ENCODE measurements at regions not wholly inside any gene's neighbourhood (a gene's known extent, or its start where the extent isn't known, plus 50 kb on each side); places are given as distances from the start of the nearest gene placed in this dataset.

DNA sequence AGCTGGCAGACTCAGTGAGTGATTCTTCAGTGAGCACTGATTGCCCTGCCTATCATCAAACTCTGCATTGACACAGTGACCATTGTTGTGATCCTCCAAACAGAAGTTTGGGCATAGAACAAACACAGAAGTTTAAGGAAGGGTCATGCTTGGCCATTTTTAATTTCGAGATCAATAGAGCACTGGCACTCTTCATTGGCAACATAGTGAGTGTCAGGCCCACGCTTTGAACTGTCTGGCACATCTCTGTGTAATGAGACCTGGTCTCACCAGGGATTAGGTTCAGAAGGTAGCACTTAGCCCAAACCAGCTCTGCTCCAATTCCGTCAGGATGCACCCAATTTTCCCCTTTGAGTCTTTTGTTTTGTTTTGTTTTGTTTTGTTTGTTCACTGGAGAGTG, 127.1 kb upstream of the MOCS2 start:
- H3K27ac ChIP-seq (ENCODE audit: low read depth in 1 of 2, low read length in 2 of 2): no peak overlapping the region
- TF ChIP-seq NR2F2 (IDR thresholded peaks at IDR 0.05) (no peak), CTCF (IDR thresholded peaks at IDR 0.05; ENCODE audit: low read depth, low read length, missing input control) (no peak), MAX (IDR thresholded peaks at IDR 0.05) (no peak), JUND (IDR thresholded peaks at IDR 0.05) (no peak), HNF4G (IDR thresholded peaks at IDR 0.05) (no peak), YY1 (IDR thresholded peaks at IDR 0.05) (peak; percentile 22)
- TF ChIP-seq, protein P1, sequence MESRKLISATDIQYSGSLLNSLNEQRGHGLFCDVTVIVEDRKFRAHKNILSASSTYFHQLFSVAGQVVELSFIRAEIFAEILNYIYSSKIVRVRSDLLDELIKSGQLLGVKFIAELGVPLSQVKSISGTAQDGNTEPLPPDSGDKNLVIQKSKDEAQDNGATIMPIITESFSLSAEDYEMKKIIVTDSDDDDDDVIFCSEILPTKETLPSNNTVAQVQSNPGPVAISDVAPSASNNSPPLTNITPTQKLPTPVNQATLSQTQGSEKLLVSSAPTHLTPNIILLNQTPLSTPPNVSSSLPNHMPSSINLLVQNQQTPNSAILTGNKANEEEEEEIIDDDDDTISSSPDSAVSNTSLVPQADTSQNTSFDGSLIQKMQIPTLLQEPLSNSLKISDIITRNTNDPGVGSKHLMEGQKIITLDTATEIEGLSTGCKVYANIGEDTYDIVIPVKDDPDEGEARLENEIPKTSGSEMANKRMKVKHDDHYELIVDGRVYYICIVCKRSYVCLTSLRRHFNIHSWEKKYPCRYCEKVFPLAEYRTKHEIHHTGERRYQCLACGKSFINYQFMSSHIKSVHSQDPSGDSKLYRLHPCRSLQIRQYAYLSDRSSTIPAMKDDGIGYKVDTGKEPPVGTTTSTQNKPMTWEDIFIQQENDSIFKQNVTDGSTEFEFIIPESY (IDR thresholded peaks at IDR 0.05): no peak
- TF ChIP-seq, protein P2, sequence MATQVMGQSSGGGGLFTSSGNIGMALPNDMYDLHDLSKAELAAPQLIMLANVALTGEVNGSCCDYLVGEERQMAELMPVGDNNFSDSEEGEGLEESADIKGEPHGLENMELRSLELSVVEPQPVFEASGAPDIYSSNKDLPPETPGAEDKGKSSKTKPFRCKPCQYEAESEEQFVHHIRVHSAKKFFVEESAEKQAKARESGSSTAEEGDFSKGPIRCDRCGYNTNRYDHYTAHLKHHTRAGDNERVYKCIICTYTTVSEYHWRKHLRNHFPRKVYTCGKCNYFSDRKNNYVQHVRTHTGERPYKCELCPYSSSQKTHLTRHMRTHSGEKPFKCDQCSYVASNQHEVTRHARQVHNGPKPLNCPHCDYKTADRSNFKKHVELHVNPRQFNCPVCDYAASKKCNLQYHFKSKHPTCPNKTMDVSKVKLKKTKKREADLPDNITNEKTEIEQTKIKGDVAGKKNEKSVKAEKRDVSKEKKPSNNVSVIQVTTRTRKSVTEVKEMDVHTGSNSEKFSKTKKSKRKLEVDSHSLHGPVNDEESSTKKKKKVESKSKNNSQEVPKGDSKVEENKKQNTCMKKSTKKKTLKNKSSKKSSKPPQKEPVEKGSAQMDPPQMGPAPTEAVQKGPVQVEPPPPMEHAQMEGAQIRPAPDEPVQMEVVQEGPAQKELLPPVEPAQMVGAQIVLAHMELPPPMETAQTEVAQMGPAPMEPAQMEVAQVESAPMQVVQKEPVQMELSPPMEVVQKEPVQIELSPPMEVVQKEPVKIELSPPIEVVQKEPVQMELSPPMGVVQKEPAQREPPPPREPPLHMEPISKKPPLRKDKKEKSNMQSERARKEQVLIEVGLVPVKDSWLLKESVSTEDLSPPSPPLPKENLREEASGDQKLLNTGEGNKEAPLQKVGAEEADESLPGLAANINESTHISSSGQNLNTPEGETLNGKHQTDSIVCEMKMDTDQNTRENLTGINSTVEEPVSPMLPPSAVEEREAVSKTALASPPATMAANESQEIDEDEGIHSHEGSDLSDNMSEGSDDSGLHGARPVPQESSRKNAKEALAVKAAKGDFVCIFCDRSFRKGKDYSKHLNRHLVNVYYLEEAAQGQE (IDR thresholded peaks at IDR 0.05): no peak
- H3K36me3 ChIP-seq (ENCODE audit: control insufficient read depth in 4 of 4, insufficient read depth in 3 of 4, low read depth in 1 of 4, low read length in 3 of 4): no peaks in the 10 kb centered on the region
- WGBS: 60% methylated on average over 3 of the region's 3 CpGs
- DNase-seq (ENCODE audit: low spot score): no peak
- no peaks in the 10 kb centered on the region for H3K27me3 ChIP-seq (ENCODE audit: control insufficient read depth in 4 of 4, insufficient read depth in 4 of 4, low read length in 3 of 4)
- H3K9me3 ChIP-seq (ENCODE audit: control insufficient read depth in 4 of 4, low read length in 3 of 4): no peaks in the 10 kb centered on the region
- no peak overlapping the region for H3K9ac ChIP-seq (ENCODE audit: low read depth in 1 of 2, low read length in 2 of 2)
- H3K4me1 ChIP-seq (ENCODE audit: control insufficient read depth in 4 of 4, insufficient read depth in 4 of 4, low read length in 3 of 4): no peaks in the 10 kb centered on the region
- no peak overlapping the region for H3K4me3 ChIP-seq (ENCODE audit: low read depth in 1 of 3, low read length in 3 of 3)

GRCh38 chr5:53237876-53238275, 128.3 kb upstream of the MOCS2 start:
- Histone ChIP-seq H3K4me1 (ENCODE audit: control insufficient read depth in 4 of 4, insufficient read depth in 4 of 4, low read length in 3 of 4) (no peaks in the 10 kb centered on the region), H3K9me3 (ENCODE audit: control insufficient read depth in 4 of 4, low read length in 3 of 4) (no peaks in the 10 kb centered on the region), H3K36me3 (ENCODE audit: control insufficient read depth in 4 of 4, insufficient read depth in 3 of 4, low read depth in 1 of 4, low read length in 3 of 4) (no peaks in the 10 kb centered on the region), H3K9ac (ENCODE audit: low read depth in 1 of 2, low read length in 2 of 2) (no peak overlapping the region), H3K4me3 (ENCODE audit: low read depth in 1 of 3, low read length in 3 of 3) (no peak overlapping the region), H3K27ac (ENCODE audit: low read depth in 1 of 2, low read length in 2 of 2) (no peak overlapping the region), H3K27me3 (ENCODE audit: control insufficient read depth in 4 of 4, insufficient read depth in 4 of 4, low read length in 3 of 4) (no peaks in the 10 kb centered on the region)
- DNase-seq (ENCODE audit: low spot score): no peak
- WGBS: 94% methylated on average over 6 of the region's 6 CpGs
- TF ChIP-seq FOXA1 (IDR thresholded peaks at IDR 0.05) (no peak), MAX (IDR thresholded peaks at IDR 0.05) (no peak), GABPA (IDR thresholded peaks at IDR 0.05 in 1 of 2, conservative IDR thresholded peaks at IDR 0.05 in 1 of 2) (no peak), RAD21 (IDR thresholded peaks at IDR 0.05) (no peak), EGR1 (IDR thresholded peaks at IDR 0.05; ENCODE audit: low read depth in 2 of 2) (no peak), YY1 (IDR thresholded peaks at IDR 0.05) (no peak), NR2F2 (IDR thresholded peaks at IDR 0.05) (no peak), TAF1 (conservative IDR thresholded peaks at IDR 0.05) (no peak), HNF4G (IDR thresholded peaks at IDR 0.05) (no peak), RXRA (IDR thresholded peaks at IDR 0.05) (no peak)
- TF ChIP-seq, protein P1 (IDR thresholded peaks at IDR 0.05): no peak

Measured in liver (tissue), 8 donors.